ENCODE measurements at regions not wholly inside any gene's neighbourhood (a gene's known extent, or its start where the extent isn't known, plus 50 kb on each side); places are given as distances from the start of the nearest gene placed in this dataset.

- H3K27ac ChIP-seq (ENCODE audit: low read depth, low read length) = no peak overlapping the region
- no peak for DNase-seq (ENCODE audit: insufficient read length, low spot score, missing footprints)
- H3K79me2 ChIP-seq (ENCODE audit: insufficient read depth, low read length) = no peaks in the 10 kb centered on the region
Observed at GRCh38 chr5:98516701-98517100, 256.8 kb upstream of the RGMB start.

GRCh38 chr5:98517560-98518366, 255.7 kb upstream of the RGMB start:
- H3K36me3 ChIP-seq (ENCODE audit: insufficient read depth, low read length) = no peaks in the 10 kb centered on the region
- no peaks in the 10 kb centered on the region for H3K27me3 ChIP-seq (ENCODE audit: insufficient read depth, low read length)
- H3K9me3 ChIP-seq (ENCODE audit: low read depth, low read length) = no peaks in the 10 kb centered on the region
- H4K20me1 ChIP-seq (ENCODE audit: insufficient read depth, low read length) = no peaks in the 10 kb centered on the region
- no peak overlapping the region for H3K4me2 ChIP-seq (ENCODE audit: insufficient read depth, low read length)
- no peak overlapping the region for H3K27ac ChIP-seq (ENCODE audit: low read depth, low read length)
- peaks cover 7% of the 10 kb centered on the region for H3K4me1 ChIP-seq (ENCODE audit: insufficient read depth, low read length)
- H3K4me3 ChIP-seq (ENCODE audit: insufficient read depth, low read length) = no peak overlapping the region
- peak overlapping the region; percentile 50 for H2AFZ ChIP-seq (ENCODE audit: low read length)
- TF ChIP-seq CTCF (IDR thresholded peaks at IDR 0.05; ENCODE audit: extremely low read depth, low read depth, low read length) = no peak
- no peaks in the 10 kb centered on the region for H3K79me2 ChIP-seq (ENCODE audit: insufficient read depth, low read length)
- DNase-seq (ENCODE audit: insufficient read length, low spot score, missing footprints) = no peak

More at GRCh38 chr5:98516701-98517100, 256.8 kb upstream of the RGMB start:
- Histone ChIP-seq H3K9me3 (ENCODE audit: low read depth, low read length) (no peaks in the 10 kb centered on the region), H3K27me3 (ENCODE audit: insufficient read depth, low read length) (no peaks in the 10 kb centered on the region), H3K36me3 (ENCODE audit: insufficient read depth, low read length) (no peaks in the 10 kb centered on the region), H4K20me1 (ENCODE audit: insufficient read depth, low read length) (no peaks in the 10 kb centered on the region), H2AFZ (ENCODE audit: low read length) (no peak overlapping the region), H3K4me1 (ENCODE audit: insufficient read depth, low read length) (peaks cover 7% of the 10 kb centered on the region), H3K4me3 (ENCODE audit: insufficient read depth, low read length) (no peak overlapping the region), H3K4me2 (ENCODE audit: insufficient read depth, low read length) (no peak overlapping the region)
- TF ChIP-seq CTCF (IDR thresholded peaks at IDR 0.05; ENCODE audit: extremely low read depth, low read depth, low read length) = no peak

GRCh38 chr5:98518754-98519153, 254.7 kb upstream of the RGMB start:
- H4K20me1 ChIP-seq (ENCODE audit: insufficient read depth, low read length) = no peaks in the 10 kb centered on the region
- TF ChIP-seq CTCF (IDR thresholded peaks at IDR 0.05; ENCODE audit: extremely low read depth, low read depth, low read length) = no peak
- H3K27ac ChIP-seq (ENCODE audit: low read depth, low read length) = no peak overlapping the region
- H2AFZ ChIP-seq (ENCODE audit: low read length) = no peak overlapping the region
- no peak overlapping the region for H3K4me3 ChIP-seq (ENCODE audit: insufficient read depth, low read length)
- no peaks in the 10 kb centered on the region for H3K36me3 ChIP-seq (ENCODE audit: insufficient read depth, low read length)
- H3K4me2 ChIP-seq (ENCODE audit: insufficient read depth, low read length) = no peak overlapping the region
- H3K79me2 ChIP-seq (ENCODE audit: insufficient read depth, low read length) = no peaks in the 10 kb centered on the region
- H3K4me1 ChIP-seq (ENCODE audit: insufficient read depth, low read length) = peaks cover 5% of the 10 kb centered on the region
- no peaks in the 10 kb centered on the region for H3K27me3 ChIP-seq (ENCODE audit: insufficient read depth, low read length)
- no peak for DNase-seq (ENCODE audit: insufficient read length, low spot score, missing footprints)
- no peaks in the 10 kb centered on the region for H3K9me3 ChIP-seq (ENCODE audit: low read depth, low read length)

GRCh38 chr5:98519571-98519970, 253.9 kb upstream of the RGMB start:
- no peak for DNase-seq (ENCODE audit: insufficient read length, low spot score, missing footprints)
- no peak overlapping the region for H3K4me3 ChIP-seq (ENCODE audit: insufficient read depth, low read length)
- no peak for TF ChIP-seq CTCF (IDR thresholded peaks at IDR 0.05; ENCODE audit: extremely low read depth, low read depth, low read length)
- H3K27me3 ChIP-seq (ENCODE audit: insufficient read depth, low read length) = no peaks in the 10 kb centered on the region
- no peaks in the 10 kb centered on the region for H3K4me1 ChIP-seq (ENCODE audit: insufficient read depth, low read length)
- no peaks in the 10 kb centered on the region for H4K20me1 ChIP-seq (ENCODE audit: insufficient read depth, low read length)
- no peaks in the 10 kb centered on the region for H3K36me3 ChIP-seq (ENCODE audit: insufficient read depth, low read length)
- H3K27ac ChIP-seq (ENCODE audit: low read depth, low read length) = no peak overlapping the region
- no peaks in the 10 kb centered on the region for H3K9me3 ChIP-seq (ENCODE audit: low read depth, low read length)
- H3K79me2 ChIP-seq (ENCODE audit: insufficient read depth, low read length) = no peaks in the 10 kb centered on the region
- no peak overlapping the region for H3K4me2 ChIP-seq (ENCODE audit: insufficient read depth, low read length)
- H2AFZ ChIP-seq (ENCODE audit: low read length) = no peak overlapping the region

Data from osteoblast (primary cell).